GM21723 (cell line): ENCODE measurements at regions not wholly inside any gene's neighbourhood (a gene's known extent, or its start where the extent isn't known, plus 50 kb on each side); places are given as distances from the start of the nearest gene placed in this dataset.

Experiments
- ATAC-seq: cut with Tn5 transposase; IDR thresholded peaks from one replicate; pipeline ENCODE4 v1.9.1; 2021; ENCODE audit warnings: mild to moderate bottlenecking, moderate library complexity; ENCODE audit not compliant: unreplicated experiment

DNA sequence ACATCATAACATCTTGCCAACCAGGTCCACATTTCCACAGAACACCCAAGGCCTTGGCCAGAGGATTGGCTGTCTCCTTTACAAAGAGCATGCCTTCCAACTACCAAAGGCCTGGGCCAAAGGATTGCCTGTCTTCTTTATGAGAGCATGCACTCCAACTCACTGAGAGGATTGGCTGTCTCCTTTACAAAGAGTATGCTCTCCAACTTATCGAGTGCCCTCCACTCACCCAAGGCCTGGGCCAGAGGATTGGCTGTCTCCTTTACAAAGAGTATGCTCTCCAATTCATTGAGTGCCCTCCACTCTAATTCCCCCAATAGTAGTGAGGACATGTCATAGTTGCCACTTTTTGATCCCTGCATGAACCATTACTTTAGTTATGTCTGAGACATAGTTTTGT is 79.9 kb upstream of the TAS2R1 start:
- no peak for ATAC-seq

DNA sequence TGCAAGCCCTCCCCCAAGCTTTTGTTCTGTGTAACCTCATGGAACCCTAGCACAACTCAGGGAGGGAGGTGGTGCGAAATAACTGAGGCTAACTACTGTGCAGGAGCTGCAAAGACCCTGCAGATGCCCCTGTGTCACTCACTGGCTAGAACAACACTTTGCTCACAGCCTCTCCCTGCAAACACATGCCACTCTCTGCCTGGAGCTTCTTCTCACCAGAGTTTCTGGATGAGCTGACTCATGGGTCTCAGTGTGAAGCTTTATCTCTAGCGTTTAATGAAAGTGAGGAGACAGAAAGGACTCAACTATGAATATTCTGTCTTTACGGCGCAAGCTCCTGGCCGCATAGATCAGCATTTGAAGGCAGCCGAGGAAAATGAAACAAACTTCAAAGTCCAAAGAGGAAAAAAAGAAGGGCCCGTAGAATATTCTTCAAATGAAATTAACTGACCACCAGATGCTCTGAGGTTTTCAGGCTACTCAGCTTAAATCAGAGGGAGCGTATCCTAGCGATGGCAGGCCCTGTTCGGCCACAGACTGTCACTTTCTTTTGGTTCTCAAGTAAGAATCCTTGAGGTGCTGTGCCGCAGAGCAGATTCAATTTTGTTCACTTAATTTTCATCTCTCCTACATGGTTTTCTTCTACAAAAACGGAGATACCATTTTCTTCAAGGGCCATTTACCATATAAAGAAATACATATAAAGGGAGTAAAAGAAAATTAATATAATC is 77.7 kb upstream of the TAS2R1 start:
- ATAC-seq = no peak

DNA sequence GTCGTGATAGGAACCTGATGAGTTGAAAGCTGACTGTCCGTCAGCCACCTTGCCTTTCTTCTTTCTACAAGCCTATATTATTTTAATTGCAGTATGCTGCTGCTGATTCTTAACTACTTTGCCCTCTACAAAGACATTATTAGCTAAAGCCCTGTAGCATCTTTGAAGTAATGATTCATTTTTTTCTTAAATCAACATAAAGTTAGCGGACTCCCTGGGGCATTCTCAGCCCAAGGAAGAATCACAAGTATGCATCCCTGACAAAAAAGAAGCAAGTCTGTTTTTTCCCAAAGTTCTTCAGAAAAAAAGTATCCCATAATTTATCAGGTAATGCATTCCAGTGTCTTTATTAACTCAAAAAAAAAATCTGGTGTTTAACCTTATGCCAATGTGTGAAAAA is 69.5 kb upstream of the TAS2R1 start:
- no peak for ATAC-seq

DNA sequence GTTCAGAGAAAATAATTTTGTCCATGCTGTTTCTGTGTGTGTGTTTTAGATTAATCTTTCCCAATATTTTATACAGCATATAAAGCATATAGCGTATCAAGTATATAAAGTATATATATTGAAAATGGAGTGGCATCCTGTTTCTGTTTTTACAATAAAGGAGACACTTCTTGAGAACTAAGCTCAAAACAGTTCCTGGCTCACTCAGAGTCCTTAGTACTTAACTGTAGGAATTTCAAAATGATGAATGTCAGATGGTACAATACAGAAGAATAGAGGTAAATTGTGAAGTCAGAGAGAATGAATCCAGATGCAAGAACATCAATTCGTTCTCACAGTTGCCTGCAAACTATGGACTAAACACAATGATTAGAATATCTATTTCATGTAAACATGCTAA is 68.7 kb upstream of the TAS2R1 start:
- no peak for ATAC-seq

DNA sequence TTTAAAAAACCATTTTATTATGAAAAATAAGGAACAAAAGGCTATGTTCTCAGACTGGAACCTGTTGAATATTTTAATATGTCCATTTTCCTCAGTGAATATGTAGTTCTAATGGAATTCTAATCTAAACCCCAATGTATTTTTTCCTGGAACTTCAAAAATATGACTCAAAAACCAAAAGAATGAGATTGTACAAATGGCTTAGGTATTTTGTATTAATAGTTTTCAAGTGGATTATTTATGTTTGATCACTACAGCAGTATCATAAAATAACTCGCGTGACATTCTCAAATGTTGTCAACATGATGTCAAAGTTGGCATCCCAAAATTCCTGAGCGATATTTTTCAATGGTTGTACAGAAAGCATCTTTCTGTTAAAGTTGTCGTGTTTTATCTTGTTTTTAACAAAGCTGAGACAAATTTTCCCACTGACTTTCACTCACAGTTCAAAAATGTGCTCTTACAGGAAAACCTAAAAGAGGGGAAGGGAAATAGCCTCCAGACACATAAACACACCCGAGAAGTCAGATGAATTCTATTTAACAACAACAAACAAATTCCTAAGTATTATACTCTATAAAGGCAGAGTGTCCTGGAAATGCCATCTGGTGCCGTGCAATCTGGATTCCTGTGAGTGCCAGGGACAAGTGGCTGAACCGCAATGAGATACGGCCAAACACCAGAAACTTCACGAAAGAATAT is 68.1 kb upstream of the TAS2R1 start:
- no peak for ATAC-seq

DNA sequence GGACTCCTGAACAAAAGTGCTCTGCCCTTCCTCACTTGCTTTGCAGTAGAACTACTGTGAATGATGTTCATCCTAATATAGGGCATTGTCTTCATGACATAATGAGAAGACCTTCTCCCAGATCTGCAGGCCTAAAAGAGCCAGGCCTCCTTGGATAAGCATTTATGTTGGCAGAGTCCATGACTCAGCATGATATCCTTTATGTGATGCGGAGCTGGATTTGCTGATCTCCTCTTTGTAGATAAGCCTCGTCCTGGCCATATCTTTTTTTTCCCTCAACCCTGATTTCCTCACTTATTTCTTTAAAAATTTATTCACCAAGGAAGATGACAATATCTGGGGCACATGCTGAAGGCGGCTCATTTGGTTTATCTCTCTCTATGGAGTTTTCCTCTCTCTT is 62.4 kb upstream of the TAS2R1 start:
- no peak for ATAC-seq

DNA sequence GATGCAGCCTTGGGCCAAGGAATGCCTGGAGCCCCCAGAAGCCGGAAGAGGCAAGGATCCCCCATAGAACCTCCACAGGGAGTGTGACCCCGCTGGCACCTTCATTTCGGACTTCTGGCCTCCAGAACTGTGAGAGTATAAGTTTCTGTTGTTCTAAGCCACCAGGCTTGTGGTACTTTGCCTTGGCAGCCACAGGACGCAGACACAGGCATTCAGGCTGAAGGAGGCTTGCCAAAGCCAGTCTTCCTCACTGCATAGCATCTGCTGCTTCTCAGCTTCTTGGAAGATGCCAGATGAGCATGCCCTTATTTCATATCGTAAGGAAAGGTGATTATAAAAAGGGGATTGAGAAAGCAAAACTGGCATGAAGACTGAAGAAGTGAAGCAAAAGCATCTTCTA is 61.1 kb upstream of the TAS2R1 start:
- ATAC-seq = no peak

DNA sequence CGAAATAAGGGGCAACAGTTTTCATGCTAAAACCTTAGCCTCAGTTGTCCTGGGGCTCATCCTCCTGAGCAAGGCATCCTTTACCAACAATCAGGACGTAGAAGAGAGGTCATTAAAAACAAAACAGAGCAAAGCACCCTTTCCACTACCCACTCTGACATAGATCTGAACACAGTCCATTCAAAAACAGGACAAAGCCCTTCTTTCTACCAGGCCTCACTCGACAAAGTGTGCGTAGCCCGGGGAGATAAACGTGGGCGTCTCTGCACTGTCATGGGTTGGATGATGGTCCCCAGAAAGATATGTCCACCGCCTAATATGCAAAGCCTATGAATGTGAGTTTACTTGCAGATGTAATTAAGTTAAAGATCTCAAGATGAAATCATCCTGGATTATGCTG is 60.6 kb upstream of the TAS2R1 start:
- no peak for ATAC-seq

DNA sequence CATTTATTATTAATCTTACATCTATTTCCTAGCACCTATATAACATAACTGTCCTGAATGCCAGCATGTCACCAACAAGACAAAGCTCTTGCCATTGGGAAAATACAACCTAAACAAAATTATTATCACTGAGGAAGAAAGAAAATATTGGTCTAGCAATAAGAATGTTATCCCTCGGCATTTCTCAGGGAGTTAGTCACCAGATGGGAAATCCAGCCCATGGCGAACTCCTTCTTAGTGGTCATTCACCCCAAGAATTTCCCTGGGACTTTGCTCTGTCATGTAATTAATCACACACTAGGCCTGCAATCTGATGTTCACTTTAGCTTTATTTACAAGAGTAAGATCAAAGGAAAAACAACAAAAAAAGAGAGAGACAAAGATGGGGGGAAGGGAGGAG is 56.1 kb upstream of the TAS2R1 start:
- no peak for ATAC-seq

DNA sequence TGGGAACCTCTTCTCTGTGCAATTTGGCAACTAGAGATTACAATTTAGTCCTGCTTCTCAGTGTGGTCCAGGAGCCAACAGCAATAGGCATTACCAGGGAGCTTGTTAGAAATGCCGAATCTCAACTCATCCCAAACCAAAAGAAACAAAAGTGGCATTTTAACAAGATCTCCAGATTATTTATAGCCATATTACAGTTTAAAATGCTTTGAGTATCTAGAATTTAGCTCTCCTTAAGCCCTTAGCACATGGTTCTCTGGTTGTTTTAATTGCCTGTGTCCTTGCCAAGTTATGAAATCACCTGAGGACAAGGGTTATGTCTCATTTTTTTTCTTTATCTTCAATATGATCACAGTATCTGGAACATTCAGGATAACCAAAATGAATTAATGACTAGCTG is 51.6 kb upstream of the TAS2R1 start:
- ATAC-seq = no peak
